GM12878 (cell line): ENCODE measurements at regions not wholly inside any gene's neighbourhood (a gene's known extent, or its start where the extent isn't known, plus 50 kb on each side); places are given as distances from the start of the nearest gene placed in this dataset.

Experiments
- ATAC-seq: fragments of 200-7000 bp; cut with Tn5 transposase; 3 replicates; pipeline ENCODE4 v1.9.1; 2020; ENCODE audit warnings: mild to moderate bottlenecking, moderate library complexity
- BruUV-seq: library from RNA; stranded (reverse); fragments of 400-500 nt; replicated peaks from 2 replicates; lab custom pipeline; 2021; lab: Mats Ljungman, UMichigan
- CTCF ChIA-PET: fragments of 300-600 bp; sonication (Branson Sonifier 250); formaldehyde crosslinking; extraction: SDS; loops from one replicate; lab custom pipeline; 2021; ENCODE audit warnings: inconsistent platforms; lab: Yijun Ruan, JAX
- POLR2A ChIA-PET: fragments of 350-600 bp; formaldehyde crosslinking; extraction: SDS; loops from one replicate; lab custom pipeline; 2021; ENCODE audit warnings: inconsistent platforms; lab: Charles Lee
- RAD21 ChIA-PET: fragments of 300-600 bp; sonication (Branson Sonifier 250); formaldehyde crosslinking; loops from one replicate; lab custom pipeline; 2023; ENCODE audit warnings: antibody characterized with exemption; ENCODE audit not compliant: unreplicated experiment; lab: Charles Lee
- SMC1A ChIA-PET: fragments of 300-600 bp; sonication (Branson Sonifier 250); formaldehyde crosslinking; loops from one replicate; lab custom pipeline; 2023; ENCODE audit not compliant: unreplicated experiment, uncharacterized antibody; lab: Charles Lee
- DNase-seq: peaks from one replicate; pipeline ENCODE4 v3.0.0-alpha.2; 2011; ENCODE audit warnings: low read depth, low spot score
- FAIRE-seq: peaks from 3 replicates; lab custom pipeline; 2011; peaks lifted over from hg19 to GRCh38; lab: Jason Lieb, UNC
- H2AFZ ChIP-seq: 2 replicates; pipeline ENCODE4 v1.6.0; 2011; ENCODE audit warnings: low read depth, low read length, control low read depth; ENCODE audit not compliant: control insufficient read depth
- H3K27ac ChIP-seq: 2 replicates; pipeline ENCODE4 v1.5.1; 2011; ENCODE audit warnings: control low read depth; ENCODE audit not compliant: control insufficient read depth, insufficient read depth
- H3K27me3 ChIP-seq, 2 experiments: replicated peaks in 1 of 2; 2 replicates each; pipeline versions ENCODE4 v1.6.0 to v1.6.1; 2011; ENCODE audit warnings: low read length in 1 of 2; ENCODE audit not compliant: control insufficient read depth in 2 of 2, insufficient read depth in 2 of 2
- H3K36me3 ChIP-seq, 2 experiments: 2 replicates each; pipeline ENCODE4 v1.5.1; 2011; ENCODE audit warnings: low read length in 1 of 2; ENCODE audit not compliant: control insufficient read depth in 2 of 2, insufficient read depth in 2 of 2
- H3K4me1 ChIP-seq: 2 replicates; pipeline ENCODE4 v1.6.1; 2011; ENCODE audit warnings: mild to moderate bottlenecking, low read length, moderate library complexity, mixed read lengths; ENCODE audit not compliant: control insufficient read depth, insufficient read depth
- H3K4me2 ChIP-seq: 2 replicates; pipeline ENCODE4 v1.6.0; 2011; ENCODE audit warnings: control low read depth; ENCODE audit not compliant: control insufficient read depth, insufficient read depth
- H3K4me3 ChIP-seq: fragments of 200-600 bp; sonication (generic); 2 replicates; pipeline ENCODE4 v1.5.1; 2016
- H3K79me2 ChIP-seq: 2 replicates; pipeline ENCODE4 v1.6.0; 2011; ENCODE audit warnings: low read length; ENCODE audit not compliant: control insufficient read depth, insufficient read depth
- H3K9ac ChIP-seq: 2 replicates; pipeline ENCODE4 v1.8.0; 2011; ENCODE audit warnings: low read length, control low read depth, mixed read lengths; ENCODE audit not compliant: control insufficient read depth, insufficient read depth
- H3K9me3 ChIP-seq: replicated peaks from 3 replicates; pipeline ENCODE4 v1.5.1; 2011; ENCODE audit warnings: mild to moderate bottlenecking, low read length; ENCODE audit not compliant: control insufficient read depth, insufficient read depth
- H4K20me1 ChIP-seq: 2 replicates; pipeline ENCODE4 v1.6.0; 2011; ENCODE audit not compliant: control insufficient read depth, insufficient read depth
- CBX5 ChIP-seq: sonication (generic); IDR thresholded peaks from 2 replicates; pipeline ENCODE4 v1.6.1; 2016; ENCODE audit warnings: low read depth, moderate library complexity, mild to moderate bottlenecking, inconsistent platforms
- CTCF ChIP-seq, 3 experiments: IDR thresholded peaks in 2 of 3; conservative IDR thresholded peaks in 1 of 3; 2 replicates each; pipeline ENCODE4 v1.5.1; 2011; ENCODE audit warnings: low read depth in 3 of 3, low read length in 3 of 3, mild to moderate bottlenecking in 3 of 3, control low read depth in 2 of 3, moderate library complexity in 2 of 3, inconsistent platforms in 1 of 3, mixed read lengths in 1 of 3; ENCODE audit not compliant: control insufficient read depth in 2 of 3, insufficient read depth in 1 of 3; ENCODE audit errors: extremely low read depth in 1 of 3
- FOXM1 ChIP-seq: IDR thresholded peaks from 2 replicates; pipeline ENCODE4 v1.6.1; 2012; ENCODE audit warnings: low read depth, mild to moderate bottlenecking, inconsistent platforms, low read length, moderate library complexity
- HDGF ChIP-seq: fragments of 450-650 bp; IDR thresholded peaks from 2 replicates; pipeline ENCODE4 v1.6.1; 2016; ENCODE audit warnings: antibody characterized with exemption
- MEF2B ChIP-seq: fragments of 450-650 bp; IDR thresholded peaks from 2 replicates; pipeline ENCODE4 v1.6.1; 2018; ENCODE audit warnings: mild to moderate bottlenecking, moderate library complexity; ENCODE audit not compliant: partially characterized antibody, poor library complexity, severe bottlenecking
- NBN ChIP-seq: fragments of 450-650 bp; IDR thresholded peaks from 2 replicates; pipeline ENCODE4 v1.6.1; 2016
- NFIC ChIP-seq: IDR thresholded peaks from 2 replicates; pipeline ENCODE4 v1.6.1; 2012; ENCODE audit warnings: low read depth, mild to moderate bottlenecking, inconsistent platforms, low read length, moderate library complexity
- NKRF ChIP-seq: fragments of 450-650 bp; conservative IDR thresholded peaks from 2 replicates; pipeline ENCODE4 v1.6.1; 2017; ENCODE audit warnings: mild to moderate bottlenecking, moderate library complexity
- NRF1 ChIP-seq: conservative IDR thresholded peaks from 2 replicates; pipeline ENCODE4 v1.6.1; 2011; ENCODE audit warnings: mild to moderate bottlenecking, low read depth, low read length, improper control_type of control experiment
- PAX5 ChIP-seq: IDR thresholded peaks from 2 replicates; pipeline ENCODE4 v1.6.1; 2011; ENCODE audit warnings: low read depth, low read length, borderline replicate concordance
- POLR2AphosphoS5 ChIP-seq: IDR thresholded peaks from 2 replicates; pipeline ENCODE4 v1.6.1; 2011; ENCODE audit warnings: mild to moderate bottlenecking, low read length, inconsistent platforms
- POU2F2 ChIP-seq: IDR thresholded peaks from 3 replicates; pipeline ENCODE4 v1.6.1; 2011; ENCODE audit warnings: low read depth, mild to moderate bottlenecking, low read length, borderline replicate concordance
- RFX5 ChIP-seq: IDR thresholded peaks from 2 replicates; pipeline ENCODE4 v1.6.1; 2011; ENCODE audit warnings: low read depth, low read length, improper control_type of control experiment
- SMAD1 ChIP-seq: fragments of 450-650 bp; IDR thresholded peaks from 2 replicates; pipeline ENCODE4 v1.6.1; 2018; ENCODE audit warnings: mild to moderate bottlenecking, low read depth; ENCODE audit not compliant: partially characterized antibody
- SMAD5 ChIP-seq: IDR thresholded peaks from 2 replicates; pipeline ENCODE4 v1.6.1; 2016; ENCODE audit warnings: antibody characterized with exemption, low read depth
- WGBS: methylation state at CpG from one replicate; pipeline ENCODE4 v1.1.6; 2016; ENCODE audit warnings: low lambda C conversion rate; ENCODE audit not compliant: insufficient replicate concordance, insufficient coverage; ENCODE audit errors: missing lambda C conversion rate; 5-methylcytosine and 5-hydroxymethylcytosine counted together
- in situ Hi-C: fragments of 300-500 bp; cut with MboI; formaldehyde crosslinking; loops from 9 replicates; pipeline ENCODE4 v1.14.3; 2018; ENCODE audit warnings: mixed read lengths
- intact Hi-C: fragments of 100-400 bp; cut with micrococcal nuclease; formaldehyde crosslinking; loops from one replicate; pipeline ENCODE4 v1.14.2; 2022; ENCODE audit not compliant: unreplicated experiment

- ChIA-PET POLR2A (no interaction called here), CTCF (no interaction called here), RAD21 (no interaction called here), SMC1A (no interaction called here)
- Histone ChIP-seq H3K9ac (no peak overlapping the region), H4K20me1 (no peaks in the 10 kb centered on the region), H2AFZ (no peak overlapping the region), H3K27me3 (no peaks in the 10 kb centered on the region), H3K4me2 (no peak overlapping the region), H3K36me3 (no peaks in the 10 kb centered on the region), H3K79me2 (no peaks in the 10 kb centered on the region), H3K9me3 (no peaks in the 10 kb centered on the region), H3K4me3 (no peak overlapping the region), H3K4me1 (no peaks in the 10 kb centered on the region), H3K27ac (no peak overlapping the region)
- no TSS peak for BruUV-seq
- intact Hi-C loops (no loop called here), in situ Hi-C loops (no loop called here)
- ATAC-seq = no peak
- no peak for DNase-seq
- TF ChIP-seq NRF1 (no peak), HDGF (no peak), NBN (no peak), FOXM1 (no peak)
- no peak for FAIRE-seq
Measured at GRCh38 chr7:11899247-11899646, 67.2 kb upstream of the THSD7A start.

GRCh38 chr7:11910253-11910652 lies 78.3 kb upstream of the THSD7A start:
- H2AFZ ChIP-seq = no peak overlapping the region
- no peaks in the 10 kb centered on the region for H3K79me2 ChIP-seq
- in situ Hi-C loops (no loop called here), intact Hi-C loops (no loop called here)
- H4K20me1 ChIP-seq = no peaks in the 10 kb centered on the region
- H3K27me3 ChIP-seq = no peaks in the 10 kb centered on the region
- H3K4me3 ChIP-seq = no peak overlapping the region
- no peak overlapping the region for H3K27ac ChIP-seq
- no TSS peak for BruUV-seq
- WGBS = 22% methylated on average over 2 of the region's 2 CpGs
- no peaks in the 10 kb centered on the region for H3K4me1 ChIP-seq
- no peak overlapping the region for H3K9ac ChIP-seq
- ChIA-PET CTCF (interaction anchor here (2.1 kb wide), 1 partner anchor 9 kb away, joined by 5 read pairs; no protein-coding TSS in a partner anchor), POLR2A (no interaction called here), RAD21 (no interaction called here), SMC1A (no interaction called here)
- no peaks in the 10 kb centered on the region for H3K36me3 ChIP-seq
- H3K9me3 ChIP-seq = no peaks in the 10 kb centered on the region
- FAIRE-seq (no peak), DNase-seq (no peak), ATAC-seq (no peak)
- no peak overlapping the region for H3K4me2 ChIP-seq
- TF ChIP-seq RFX5 (no peak), NKRF (no peak), NFIC (no peak), POU2F2 (no peak), POLR2AphosphoS5 (no peak), MEF2B (no peak), CBX5 (no peak), CTCF (IDR thresholded peaks at IDR 0.05 in 2 of 3, conservative IDR thresholded peaks at IDR 0.05 in 1 of 3; ENCODE audit: control insufficient read depth in 2 of 3, extremely low read depth in 1 of 3, insufficient read depth in 1 of 3, low read depth in 3 of 3, low read length in 3 of 3) (no peak), SMAD1 (no peak), SMAD5 (no peak), PAX5 (no peak)
